Suprapubic skin (tissue), 4 donors: ENCODE measurements at regions not wholly inside any gene's neighbourhood (a gene's known extent, or its start where the extent isn't known, plus 50 kb on each side); places are given as distances from the start of the nearest gene placed in this dataset.

Experiments
- DNase-seq, 2 donors: peaks; one replicate each; pipeline ENCODE4 v3.0.0-alpha.2; 2019; ENCODE audit warnings: low spot score in 2 of 2
- H3K27ac ChIP-seq: fragments of 200-600 bp; sonication (generic); one replicate; pipeline ENCODE4 v1.5.1; 2019
- H3K27me3 ChIP-seq: fragments of 200-600 bp; sonication (generic); one replicate; pipeline ENCODE4 v1.5.1; 2019
- H3K36me3 ChIP-seq: fragments of 200-600 bp; sonication (generic); one replicate; pipeline ENCODE4 v1.5.1; 2019
- H3K4me1 ChIP-seq: fragments of 200-600 bp; sonication (generic); one replicate; pipeline ENCODE4 v1.5.1; 2019
- H3K4me3 ChIP-seq: fragments of 200-600 bp; sonication (generic); one replicate; pipeline ENCODE4 v1.5.1; 2019; ENCODE audit warnings: mild to moderate bottlenecking
- H3K9me3 ChIP-seq: fragments of 200-600 bp; sonication (generic); one replicate; pipeline ENCODE4 v1.5.1; 2019
- CTCF ChIP-seq, 2 donors: fragments of 200-600 bp in 1 of 2; fragments of 450-650 bp in 1 of 2; sonication (generic) in 1 of 2; IDR thresholded peaks; one replicate each; pipeline ENCODE4 v1.5.1; 2016 to 2019; ENCODE audit warnings: antibody characterized with exemption in 2 of 2, mild to moderate bottlenecking in 1 of 2, moderate library complexity in 1 of 2
- EP300 ChIP-seq: sonication (generic); formaldehyde crosslinking; IDR thresholded peaks from one replicate; pipeline ENCODE4 v1.6.1; 2017; ENCODE audit warnings: antibody characterized with exemption
- POLR2A ChIP-seq, 2 donors: fragments of 450-650 bp; IDR thresholded peaks; one replicate each; pipeline ENCODE4 v1.6.1; 2017; ENCODE audit warnings: antibody characterized with exemption in 2 of 2, mild to moderate bottlenecking in 2 of 2, moderate library complexity in 2 of 2
- POLR2AphosphoS5 ChIP-seq, 3 donors: sonication (generic); formaldehyde crosslinking; IDR thresholded peaks; one replicate each; pipeline ENCODE4 v1.6.1; 2017; ENCODE audit warnings: antibody characterized with exemption in 3 of 3
- WGBS: methylation state at CpG from one replicate; pipeline ENCODE4 v1.1.5; 2018; 5-methylcytosine and 5-hydroxymethylcytosine counted together

GRCh38 chr1:220992705-220993052 lies 113.4 kb downstream of the HLX start:
- Histone ChIP-seq H3K36me3 (no peaks in the 10 kb centered on the region), H3K27me3 (no peaks in the 10 kb centered on the region), H3K27ac (no peak overlapping the region), H3K4me1 (no peaks in the 10 kb centered on the region), H3K9me3 (no peaks in the 10 kb centered on the region), H3K4me3 (no peak overlapping the region)
- WGBS: 36% methylated on average over 3 of the region's 3 CpGs
- no peak for DNase-seq
- TF ChIP-seq CTCF (IDR thresholded peaks at IDR 0.05) (no peak), EP300 (no peak), POLR2A (IDR thresholded peaks at IDR 0.05) (no peak), POLR2AphosphoS5 (IDR thresholded peaks at IDR 0.05) (no peak)

DNA sequence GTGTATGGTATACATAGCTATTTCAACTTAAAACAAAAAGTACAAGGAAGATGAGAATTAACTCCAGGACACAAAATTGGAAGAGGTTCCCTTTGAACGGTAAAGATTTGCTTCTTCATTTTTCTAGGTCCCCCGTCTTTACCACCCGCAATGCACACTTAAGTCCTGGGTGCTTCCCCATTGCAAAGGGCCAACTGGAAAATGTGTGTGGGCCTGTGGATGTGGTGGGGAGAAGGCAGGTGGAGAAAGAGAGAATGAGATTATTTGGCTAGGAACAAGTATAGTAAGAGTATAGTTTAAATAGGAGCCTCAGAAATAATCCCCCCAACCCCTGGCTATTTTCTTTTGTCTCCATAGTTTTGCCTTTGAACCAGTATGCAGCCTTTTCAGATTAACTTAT lies 115.4 kb downstream of the HLX start:
- DNase-seq: no peak
- TF ChIP-seq POLR2A (IDR thresholded peaks at IDR 0.05) (no peak), EP300 (no peak), POLR2AphosphoS5 (IDR thresholded peaks at IDR 0.05) (no peak), CTCF (IDR thresholded peaks at IDR 0.05) (no peak)
- H3K36me3 ChIP-seq: no peaks in the 10 kb centered on the region
- H3K4me3 ChIP-seq: no peak overlapping the region
- H3K27ac ChIP-seq: no peak overlapping the region
- H3K9me3 ChIP-seq: no peaks in the 10 kb centered on the region
- WGBS: 91% methylated on average over 3 of the region's 3 CpGs
- no peaks in the 10 kb centered on the region for H3K4me1 ChIP-seq
- no peaks in the 10 kb centered on the region for H3K27me3 ChIP-seq

DNA sequence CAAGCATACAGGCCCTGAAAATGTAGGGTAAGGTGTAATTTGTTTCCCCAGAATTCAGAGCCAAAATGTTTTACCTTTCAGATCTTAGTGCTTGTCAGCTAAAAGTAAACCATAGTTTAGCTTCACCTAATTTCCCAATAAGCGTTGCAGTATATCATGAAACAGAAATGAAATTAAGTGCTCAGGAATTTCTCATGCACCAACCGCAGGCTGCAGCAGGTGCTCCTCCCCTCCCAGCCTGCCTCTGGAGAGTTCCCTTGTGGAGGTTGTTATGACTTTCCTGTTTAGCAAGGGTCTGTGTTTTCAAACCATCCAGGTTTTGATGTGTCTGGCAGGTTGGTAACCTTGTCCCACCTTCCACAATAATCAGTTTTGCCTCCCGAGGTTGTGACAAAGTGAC lies 118.5 kb downstream of the HLX start:
- Histone ChIP-seq H3K27ac (no peak overlapping the region), H3K27me3 (no peaks in the 10 kb centered on the region), H3K4me1 (no peaks in the 10 kb centered on the region), H3K9me3 (no peaks in the 10 kb centered on the region), H3K4me3 (no peak overlapping the region), H3K36me3 (no peaks in the 10 kb centered on the region)
- WGBS: 79% methylated on average over 3 of the region's 3 CpGs
- no peak for DNase-seq
- TF ChIP-seq CTCF (IDR thresholded peaks at IDR 0.05) (no peak), POLR2A (IDR thresholded peaks at IDR 0.05) (no peak), POLR2AphosphoS5 (IDR thresholded peaks at IDR 0.05) (no peak), EP300 (no peak)

DNA sequence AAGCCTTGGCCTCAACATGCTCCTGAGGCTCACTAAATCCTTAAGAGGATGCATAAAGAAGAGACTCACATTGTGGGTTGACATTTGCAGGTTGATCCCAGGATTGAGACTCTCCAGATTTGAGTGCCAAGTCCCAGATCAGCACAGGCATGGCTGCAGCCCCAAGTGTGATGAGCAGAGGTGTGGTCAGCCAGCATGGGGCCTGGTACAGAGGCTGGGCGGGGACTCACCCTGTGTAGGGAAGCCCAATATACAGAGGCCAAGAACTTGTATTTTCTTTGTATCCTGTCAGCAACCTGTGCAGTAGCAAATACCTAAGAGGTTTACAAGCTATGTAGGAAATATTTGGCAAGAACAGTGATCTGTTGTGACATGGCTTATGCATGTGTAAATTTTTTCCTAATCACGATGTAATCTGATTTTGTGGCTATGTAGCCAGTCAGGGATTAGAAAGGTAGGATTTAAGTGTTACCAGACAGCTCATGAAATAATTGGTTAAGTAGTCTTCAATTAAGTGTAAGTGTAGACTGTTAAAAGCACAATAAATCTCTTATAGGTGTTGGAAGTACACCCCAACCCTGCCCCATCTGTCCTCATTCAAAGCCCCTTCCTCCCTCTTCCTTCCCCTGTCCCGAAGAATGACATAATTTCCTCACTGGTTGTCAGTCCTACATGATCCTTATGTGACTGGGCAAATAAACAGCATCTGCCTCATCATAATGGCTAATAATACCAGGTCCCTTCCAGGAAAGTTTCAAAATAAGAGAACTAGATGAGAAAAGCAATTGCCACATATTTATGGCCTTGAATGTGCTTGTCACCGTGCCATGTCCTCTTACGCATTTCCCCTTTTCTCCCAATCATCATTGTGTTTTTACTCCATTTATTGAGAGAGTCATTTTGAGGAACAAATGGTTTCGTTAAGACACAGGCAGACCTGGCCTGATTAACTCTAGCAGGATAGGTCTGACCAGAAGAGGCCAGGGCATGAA lies 120.9 kb downstream of the HLX start:
- WGBS: 56% methylated on average over 6 of the region's 6 CpGs
- Histone ChIP-seq H3K9me3 (no peaks in the 10 kb centered on the region), H3K4me3 (no peak overlapping the region), H3K4me1 (no peaks in the 10 kb centered on the region), H3K27me3 (no peaks in the 10 kb centered on the region), H3K27ac (no peak overlapping the region), H3K36me3 (no peaks in the 10 kb centered on the region)
- no peak for TF ChIP-seq CTCF (IDR thresholded peaks at IDR 0.05)
- no peak for TF ChIP-seq POLR2A (IDR thresholded peaks at IDR 0.05)
- peak in 1 of 3 donors; percentile 12 for TF ChIP-seq POLR2AphosphoS5 (IDR thresholded peaks at IDR 0.05)
- DNase-seq: no peak

GRCh38 chr1:221001167-221001566 lies 121.9 kb downstream of the HLX start:
- no peak for TF ChIP-seq POLR2AphosphoS5 (IDR thresholded peaks at IDR 0.05)
- no peak for TF ChIP-seq POLR2A (IDR thresholded peaks at IDR 0.05)
- no peak for TF ChIP-seq CTCF (IDR thresholded peaks at IDR 0.05)
- no peak for TF ChIP-seq EP300
- Histone ChIP-seq H3K4me1 (no peaks in the 10 kb centered on the region), H3K4me3 (no peak overlapping the region), H3K27me3 (no peaks in the 10 kb centered on the region), H3K27ac (no peak overlapping the region), H3K36me3 (no peaks in the 10 kb centered on the region), H3K9me3 (no peaks in the 10 kb centered on the region)
- 88% methylated on average over 4 of the region's 4 CpGs for WGBS
- DNase-seq: no peak
